ENCODE measurements at regions not wholly inside any gene's neighbourhood (a gene's known extent, or its start where the extent isn't known, plus 50 kb on each side); places are given as distances from the start of the nearest gene placed in this dataset.

GRCh38 chr21:23660560-23660959, 1946.7 kb downstream of the MRPL39 start:
- ATAC-seq (no peak), DNase-seq (no peak)
- TF ChIP-seq POLR2A (IDR thresholded peaks at IDR 0.05) (no peak), CTCF (IDR thresholded peaks at IDR 0.05) (no peak)
- no peaks in the 10 kb centered on the region for H3K27me3 ChIP-seq
- 83 to 84% methylated on average over 3 of the region's 3 CpGs for WGBS, 2 donors
- no peaks in the 10 kb centered on the region for H3K36me3 ChIP-seq (replicated peaks in 1 of 2; ENCODE audit: insufficient read depth in 1 of 2, low read depth in 2 of 2)
- H3K4me3 ChIP-seq, result no peak overlapping the region
- no peaks in the 10 kb centered on the region for H3K4me1 ChIP-seq
- no peaks in the 10 kb centered on the region for H3K9me3 ChIP-seq
- intact Hi-C loops (cut with DNase I), result no loop called here
- no peak overlapping the region for H3K27ac ChIP-seq

- H3K9me3 ChIP-seq, result peaks cover 0 to 7% (median 0%) of the 10 kb centered on the region in 3 donors
- no peaks in the 10 kb centered on the region for H3K27me3 ChIP-seq
- no peak overlapping the region for H3K4me3 ChIP-seq
- intact Hi-C loops (cut with DNase I), result no loop called here
- ATAC-seq, result no peak
- TF ChIP-seq POLR2A (IDR thresholded peaks at IDR 0.05), result no peak
- H3K27ac ChIP-seq, result no peak overlapping the region
- no peaks in the 10 kb centered on the region for H3K4me1 ChIP-seq
- DNase-seq, result no peak
- WGBS, 2 donors, result 69 to 76% methylated on average over 2 of the region's 2 CpGs
- no peaks in the 10 kb centered on the region for H3K36me3 ChIP-seq (replicated peaks in 1 of 2; ENCODE audit: insufficient read depth in 1 of 2, low read depth in 2 of 2)
Observed at GRCh38 chr21:23644768-23645167, 1962.5 kb downstream of the MRPL39 start.

GRCh38 chr21:23639721-23640120, 1967.6 kb downstream of the MRPL39 start:
- H3K36me3 ChIP-seq (replicated peaks in 1 of 2; ENCODE audit: insufficient read depth in 1 of 2, low read depth in 2 of 2), result no peaks in the 10 kb centered on the region
- TF ChIP-seq POLR2A (IDR thresholded peaks at IDR 0.05) (no peak), CTCF (IDR thresholded peaks at IDR 0.05) (no peak)
- H3K4me3 ChIP-seq, result no peak overlapping the region
- no peak overlapping the region for H3K27ac ChIP-seq
- no peaks in the 10 kb centered on the region for H3K4me1 ChIP-seq
- no peaks in the 10 kb centered on the region for H3K9me3 ChIP-seq
- intact Hi-C loops (cut with DNase I), result no loop called here
- H3K27me3 ChIP-seq, result no peaks in the 10 kb centered on the region
- ATAC-seq, result no peak
- 46 to 50% methylated on average over 2 of the region's 2 CpGs for WGBS, 2 donors
- DNase-seq, result no peak

GRCh38 chr21:23638131-23638695, 1969.1 kb downstream of the MRPL39 start:
- Histone ChIP-seq H3K4me1 (no peaks in the 10 kb centered on the region), H3K36me3 (replicated peaks in 1 of 2; ENCODE audit: insufficient read depth in 1 of 2, low read depth in 2 of 2) (no peaks in the 10 kb centered on the region), H3K4me3 (no peak overlapping the region), H3K27ac (no peak overlapping the region), H3K9me3 (no peaks in the 10 kb centered on the region), H3K27me3 (no peaks in the 10 kb centered on the region)
- DNase-seq, result no peak
- intact Hi-C loops (cut with DNase I), result no loop called here
- 33 to 44% methylated on average over 1 of the region's 1 CpG for WGBS, 2 donors
- ATAC-seq, result no peak
- TF ChIP-seq POLR2A (IDR thresholded peaks at IDR 0.05) (no peak), CTCF (IDR thresholded peaks at IDR 0.05) (no peak)

- TF ChIP-seq CTCF (IDR thresholded peaks at IDR 0.05), result no peak
- no peak for TF ChIP-seq POLR2A (IDR thresholded peaks at IDR 0.05)
- no peak for ATAC-seq
- H3K4me1 ChIP-seq, result no peaks in the 10 kb centered on the region
- no peak overlapping the region for H3K27ac ChIP-seq
- intact Hi-C loops (cut with DNase I), result no loop called here
- no peak for DNase-seq
- WGBS, 2 donors, result 31 to 42% methylated on average over 5 of the region's 5 CpGs
- no peak overlapping the region for H3K4me3 ChIP-seq
- H3K36me3 ChIP-seq (replicated peaks in 1 of 2; ENCODE audit: insufficient read depth in 1 of 2, low read depth in 2 of 2), result no peaks in the 10 kb centered on the region
- no peaks in the 10 kb centered on the region for H3K9me3 ChIP-seq
- no peaks in the 10 kb centered on the region for H3K27me3 ChIP-seq
Observed at GRCh38 chr21:23633447-23633940, 1973.8 kb downstream of the MRPL39 start.

All from body of pancreas (tissue), 4 donors.